Immature natural killer cell (primary cell): ENCODE measurements at regions not wholly inside any gene's neighbourhood (a gene's known extent, or its start where the extent isn't known, plus 50 kb on each side); places are given as distances from the start of the nearest gene placed in this dataset.
A peak's percentile ranks its signal among the peaks of the same experiment; 100 is the strongest.

Experiments used
- DNase-seq, 3 donors: peaks; one replicate each; pipeline ENCODE4 v3.0.0; 2022; ENCODE audit warnings: mixed read lengths in 1 of 3
- H3K27ac Mint-ChIP-seq, 6 donors: one replicate each; pipeline ENCODE4 v1.8.0; 2020; ENCODE audit warnings: mixed read lengths in 6 of 6, mild to moderate bottlenecking in 5 of 6, inconsistent platforms in 4 of 6, moderate library complexity in 3 of 6
- H3K27me3 Mint-ChIP-seq, 3 donors: one replicate each; pipeline ENCODE4 v1.8.0; 2020 to 2021; ENCODE audit warnings: low read depth in 3 of 3, mild to moderate bottlenecking in 3 of 3, mixed read lengths in 3 of 3, moderate library complexity in 3 of 3, inconsistent platforms in 1 of 3
- H3K36me3 Mint-ChIP-seq, 3 donors: one replicate each; pipeline ENCODE4 v1.8.0; 2020; ENCODE audit warnings: mixed read lengths in 3 of 3, inconsistent platforms in 2 of 3, mild to moderate bottlenecking in 2 of 3
- H3K4me1 Mint-ChIP-seq, 2 donors: one replicate each; pipeline ENCODE4 v1.8.0; 2020; ENCODE audit warnings: inconsistent platforms in 2 of 2, mild to moderate bottlenecking in 2 of 2, mixed read lengths in 2 of 2, moderate library complexity in 1 of 2
- H3K4me3 Mint-ChIP-seq, 5 donors: one replicate each; pipeline ENCODE4 v1.8.0; 2020; ENCODE audit warnings: mild to moderate bottlenecking in 5 of 5, mixed read lengths in 5 of 5, inconsistent platforms in 3 of 5, moderate library complexity in 3 of 5
- H3K9me3 Mint-ChIP-seq, 6 donors: one replicate each; pipeline ENCODE4 v1.8.0; 2020; ENCODE audit warnings: mild to moderate bottlenecking in 6 of 6, mixed read lengths in 6 of 6, inconsistent platforms in 4 of 6, moderate library complexity in 3 of 6

- DNase-seq = no peak
- Mint-ChIP-seq H3K9me3 (no peaks in the 10 kb centered on the region), H3K27me3 (peaks cover 0 to 2% (median 0%) of the 10 kb centered on the region in 3 donors), H3K36me3 (no peaks in the 10 kb centered on the region), H3K4me1 (no peaks in the 10 kb centered on the region), H3K27ac (no peak overlapping the region), H3K4me3 (no peak overlapping the region)
Observed at GRCh38 chr18:78732273-78733210, 247.1 kb upstream of the SALL3 start.

- no peak overlapping the region for H3K27ac Mint-ChIP-seq
- no peaks in the 10 kb centered on the region for H3K9me3 Mint-ChIP-seq
- peaks cover 0 to under 1% (median 0%) of the 10 kb centered on the region in 3 donors for H3K27me3 Mint-ChIP-seq
Observed at GRCh38 chr18:78733762-78734613, 245.6 kb upstream of the SALL3 start.

GRCh38 chr18:78734614-78734945 lies 245.0 kb upstream of the SALL3 start:
- peaks cover 0 to under 1% (median 0%) of the 10 kb centered on the region in 3 donors for H3K27me3 Mint-ChIP-seq
- no peak overlapping the region for H3K4me3 Mint-ChIP-seq
- H3K36me3 Mint-ChIP-seq = no peaks in the 10 kb centered on the region
- no peak for DNase-seq
- H3K4me1 Mint-ChIP-seq = no peaks in the 10 kb centered on the region
- no peaks in the 10 kb centered on the region for H3K9me3 Mint-ChIP-seq
- no peak overlapping the region for H3K27ac Mint-ChIP-seq

More at GRCh38 chr18:78733762-78734613, 245.6 kb upstream of the SALL3 start:
- Mint-ChIP-seq H3K36me3 (no peaks in the 10 kb centered on the region), H3K4me1 (no peaks in the 10 kb centered on the region), H3K4me3 (no peak overlapping the region)
- no peak for DNase-seq

- Mint-ChIP-seq H3K27me3 (peaks cover 0 to 4% (median 0%) of the 10 kb centered on the region in 3 donors), H3K36me3 (no peaks in the 10 kb centered on the region), H3K9me3 (no peaks in the 10 kb centered on the region), H3K27ac (no peak overlapping the region), H3K4me3 (no peak overlapping the region), H3K4me1 (no peaks in the 10 kb centered on the region)
- DNase-seq = no peak
Observed at GRCh38 chr18:78735131-78736014, 244.2 kb upstream of the SALL3 start.

- H3K27ac Mint-ChIP-seq = no peak overlapping the region
- H3K4me1 Mint-ChIP-seq = no peaks in the 10 kb centered on the region
- no peak overlapping the region for H3K4me3 Mint-ChIP-seq
- no peak for DNase-seq
- no peaks in the 10 kb centered on the region for H3K9me3 Mint-ChIP-seq
- no peaks in the 10 kb centered on the region for H3K36me3 Mint-ChIP-seq
- H3K27me3 Mint-ChIP-seq = peaks cover 0 to 4% (median 0%) of the 10 kb centered on the region in 3 donors
Observed at GRCh38 chr18:78736015-78736690, 243.5 kb upstream of the SALL3 start.

- DNase-seq = no peak
- Mint-ChIP-seq H3K36me3 (no peaks in the 10 kb centered on the region), H3K27me3 (peaks cover 0 to 7% (median 0%) of the 10 kb centered on the region in 3 donors), H3K27ac (no peak overlapping the region), H3K9me3 (no peaks in the 10 kb centered on the region), H3K4me3 (no peak overlapping the region), H3K4me1 (no peaks in the 10 kb centered on the region)
Observed at GRCh38 chr18:78737006-78737915, 242.4 kb upstream of the SALL3 start.

GRCh38 chr18:78738076-78738690 lies 241.4 kb upstream of the SALL3 start:
- no peaks in the 10 kb centered on the region for H3K4me1 Mint-ChIP-seq
- no peak overlapping the region for H3K27ac Mint-ChIP-seq

GRCh38 chr18:78739115-78739514 lies 240.5 kb upstream of the SALL3 start:
- Mint-ChIP-seq H3K9me3 (no peaks in the 10 kb centered on the region), H3K4me1 (peaks cover 0 to 5% of the 10 kb centered on the region in 2 donors), H3K4me3 (no peak overlapping the region), H3K36me3 (no peaks in the 10 kb centered on the region), H3K27me3 (peaks cover 0 to 8% (median 0%) of the 10 kb centered on the region in 3 donors), H3K27ac (no peak overlapping the region)
- DNase-seq = no peak

More at GRCh38 chr18:78738076-78738690, 241.4 kb upstream of the SALL3 start:
- peaks cover 0 to 7% (median 0%) of the 10 kb centered on the region in 3 donors for H3K27me3 Mint-ChIP-seq
- peak overlapping the region in 1 of 5 donors; percentile 4 for H3K4me3 Mint-ChIP-seq
- no peaks in the 10 kb centered on the region for H3K36me3 Mint-ChIP-seq
- DNase-seq = no peak
- no peaks in the 10 kb centered on the region for H3K9me3 Mint-ChIP-seq

GRCh38 chr18:78739882-78740677 lies 239.5 kb upstream of the SALL3 start:
- Mint-ChIP-seq H3K27ac (no peak overlapping the region), H3K4me3 (no peak overlapping the region), H3K4me1 (peaks cover 0 to 5% of the 10 kb centered on the region in 2 donors), H3K9me3 (no peaks in the 10 kb centered on the region), H3K27me3 (peaks cover 0 to 10% (median 0%) of the 10 kb centered on the region in 3 donors), H3K36me3 (no peaks in the 10 kb centered on the region)
- no peak for DNase-seq

GRCh38 chr18:78740876-78741275 lies 238.7 kb upstream of the SALL3 start:
- Mint-ChIP-seq H3K27me3 (peaks cover 0 to 10% (median 0%) of the 10 kb centered on the region in 3 donors), H3K27ac (no peak overlapping the region), H3K9me3 (no peaks in the 10 kb centered on the region), H3K4me3 (no peak overlapping the region), H3K4me1 (peaks cover 0 to 5% of the 10 kb centered on the region in 2 donors), H3K36me3 (no peaks in the 10 kb centered on the region)
- DNase-seq = no peak
